ENCODE measurements at regions not wholly inside any gene's neighbourhood (a gene's known extent, or its start where the extent isn't known, plus 50 kb on each side); places are given as distances from the start of the nearest gene placed in this dataset.

- TF ChIP-seq, protein P1, sequence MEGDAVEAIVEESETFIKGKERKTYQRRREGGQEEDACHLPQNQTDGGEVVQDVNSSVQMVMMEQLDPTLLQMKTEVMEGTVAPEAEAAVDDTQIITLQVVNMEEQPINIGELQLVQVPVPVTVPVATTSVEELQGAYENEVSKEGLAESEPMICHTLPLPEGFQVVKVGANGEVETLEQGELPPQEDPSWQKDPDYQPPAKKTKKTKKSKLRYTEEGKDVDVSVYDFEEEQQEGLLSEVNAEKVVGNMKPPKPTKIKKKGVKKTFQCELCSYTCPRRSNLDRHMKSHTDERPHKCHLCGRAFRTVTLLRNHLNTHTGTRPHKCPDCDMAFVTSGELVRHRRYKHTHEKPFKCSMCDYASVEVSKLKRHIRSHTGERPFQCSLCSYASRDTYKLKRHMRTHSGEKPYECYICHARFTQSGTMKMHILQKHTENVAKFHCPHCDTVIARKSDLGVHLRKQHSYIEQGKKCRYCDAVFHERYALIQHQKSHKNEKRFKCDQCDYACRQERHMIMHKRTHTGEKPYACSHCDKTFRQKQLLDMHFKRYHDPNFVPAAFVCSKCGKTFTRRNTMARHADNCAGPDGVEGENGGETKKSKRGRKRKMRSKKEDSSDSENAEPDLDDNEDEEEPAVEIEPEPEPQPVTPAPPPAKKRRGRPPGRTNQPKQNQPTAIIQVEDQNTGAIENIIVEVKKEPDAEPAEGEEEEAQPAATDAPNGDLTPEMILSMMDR (IDR thresholded peaks at IDR 0.05): no peak
- no peak for TF ChIP-seq POLR2A (IDR thresholded peaks at IDR 0.05)
Measured at GRCh38 chr6:108750801-108751200, 97.4 kb upstream of the ARMC2 start.
